WTC11 (cell line): ENCODE measurements at regions not wholly inside any gene's neighbourhood (a gene's known extent, or its start where the extent isn't known, plus 50 kb on each side); places are given as distances from the start of the nearest gene placed in this dataset.

Experiments
- ATAC-seq: fragments of 200-7000 bp; cut with Tn5 transposase; 2 replicates; pipeline ENCODE4 v1.10.0; 2021; ENCODE audit warnings: mild to moderate bottlenecking, moderate library complexity
- CTCF ChIA-PET: fragments of 300-600 bp; sonication (Branson Sonifier 250); formaldehyde crosslinking; loops from one replicate; lab custom pipeline; 2021; ENCODE audit warnings: antibody characterized with exemption; lab: Charles Lee
- POLR2A ChIA-PET: fragments of 350-600 bp; sonication (Branson Sonifier 250); formaldehyde crosslinking; loops from one replicate; lab custom pipeline; 2021; ENCODE audit warnings: antibody characterized with exemption; lab: Charles Lee
- DNase-seq: peaks from one replicate; pipeline ENCODE4 v3.0.0; 2021; ENCODE audit warnings: low spot score
- H3K27ac Mint-ChIP-seq: 2 replicates; pipeline ENCODE4 v1.8.0; 2021; ENCODE audit warnings: mixed read lengths
- H3K27me3 Mint-ChIP-seq: 2 replicates; pipeline ENCODE4 v1.8.0; 2021; ENCODE audit warnings: low read depth, mild to moderate bottlenecking, moderate library complexity, mixed read lengths
- H3K36me3 Mint-ChIP-seq: 2 replicates; pipeline ENCODE4 v1.8.0; 2021; ENCODE audit warnings: mixed read lengths
- H3K4me1 Mint-ChIP-seq: 2 replicates; pipeline ENCODE4 v1.8.0; 2022; ENCODE audit warnings: mixed read lengths
- H3K4me3 Mint-ChIP-seq: 2 replicates; pipeline ENCODE4 v1.8.0; 2021; ENCODE audit warnings: mild to moderate bottlenecking, moderate library complexity, mixed read lengths
- H3K9me3 Mint-ChIP-seq: 2 replicates; pipeline ENCODE4 v1.8.0; 2021; ENCODE audit warnings: mixed read lengths
- CBFB ChIP-seq: sonication (generic); formaldehyde crosslinking; IDR thresholded peaks from 2 replicates; pipeline ENCODE4 v1.8.1; 2022; ENCODE audit warnings: mild to moderate bottlenecking, low read depth, missing genetic modification reagents
- FOXP1 ChIP-seq: sonication (generic); formaldehyde crosslinking; IDR thresholded peaks from 2 replicates; pipeline ENCODE4 v1.8.0; 2022; ENCODE audit warnings: missing genetic modification reagents, mild to moderate bottlenecking, moderate library complexity, borderline replicate concordance
- GTF2I ChIP-seq: fragments of 250-450 bp; sonication (Bioruptor Pico); conservative IDR thresholded peaks from 2 replicates; pipeline ENCODE4 v1.4.0; 2021; ENCODE audit warnings: mild to moderate bottlenecking
- HMGA2 ChIP-seq: fragments of 250-450 bp; sonication (Bioruptor Pico); IDR thresholded peaks from 2 replicates; pipeline ENCODE4 v1.4.0; 2021; ENCODE audit warnings: mild to moderate bottlenecking, moderate library complexity
- IRF2 ChIP-seq: sonication (generic); formaldehyde crosslinking; IDR thresholded peaks from 2 replicates; pipeline ENCODE4 v1.8.0; 2022; ENCODE audit warnings: low read depth, missing genetic modification reagents, borderline replicate concordance
- MYBL2 ChIP-seq: sonication (generic); formaldehyde crosslinking; IDR thresholded peaks from 2 replicates; pipeline ENCODE4 v1.8.1; 2023; ENCODE audit warnings: mild to moderate bottlenecking, moderate library complexity, missing genetic modification reagents
- NFE2L1 ChIP-seq: sonication (generic); formaldehyde crosslinking; IDR thresholded peaks from 2 replicates; pipeline ENCODE4 v1.8.1; 2023; ENCODE audit warnings: missing genetic modification reagents
- RORB ChIP-seq: fragments of 250-450 bp; sonication (Bioruptor Pico); IDR thresholded peaks from 2 replicates; pipeline ENCODE4 v1.9.0; 2021; ENCODE audit warnings: mild to moderate bottlenecking
- SP1 ChIP-seq: sonication (generic); formaldehyde crosslinking; conservative IDR thresholded peaks from 2 replicates; pipeline ENCODE4 v1.8.1; 2022; ENCODE audit warnings: missing genetic modification reagents
- ZNF317 ChIP-seq: sonication (generic); formaldehyde crosslinking; IDR thresholded peaks from 2 replicates; pipeline ENCODE4 v1.8.1; 2023; ENCODE audit warnings: low read depth, mild to moderate bottlenecking, moderate library complexity, missing genetic modification reagents, borderline replicate concordance
- ZNF423 ChIP-seq: fragments of 250-450 bp; sonication (Bioruptor Pico); IDR thresholded peaks from 2 replicates; pipeline ENCODE4 v2.1.2; 2022; ENCODE audit warnings: mild to moderate bottlenecking, moderate library complexity
- TF ChIP-seq, protein P1 (sequence below): sonication (generic); formaldehyde crosslinking; IDR thresholded peaks from 2 replicates; pipeline ENCODE4 v1.8.1; 2023; ENCODE audit warnings: mild to moderate bottlenecking, moderate library complexity, missing genetic modification reagents
- TF ChIP-seq, protein P2 (sequence below): sonication (generic); formaldehyde crosslinking; IDR thresholded peaks from 2 replicates; pipeline ENCODE4 v1.8.1; 2023; ENCODE audit warnings: mild to moderate bottlenecking, missing genetic modification reagents, moderate library complexity
- TF ChIP-seq, protein P3 (sequence below): sonication (generic); formaldehyde crosslinking; IDR thresholded peaks from 2 replicates; pipeline ENCODE4 v1.8.1; 2023; ENCODE audit warnings: mild to moderate bottlenecking, missing genetic modification reagents
- TF ChIP-seq, protein P4 (sequence below): sonication (generic); formaldehyde crosslinking; IDR thresholded peaks from 2 replicates; pipeline ENCODE4 v1.8.1; 2022; ENCODE audit warnings: mild to moderate bottlenecking, moderate library complexity, missing genetic modification reagents
- TF ChIP-seq, protein P5 (sequence below): fragments of 250-450 bp; sonication (Bioruptor Pico); IDR thresholded peaks from 2 replicates; pipeline ENCODE4 v2.1.2; 2022; ENCODE audit warnings: mild to moderate bottlenecking, moderate library complexity
- TF ChIP-seq, protein P6 (sequence below): sonication (generic); formaldehyde crosslinking; IDR thresholded peaks from 2 replicates; pipeline ENCODE4 v1.8.1; 2022; ENCODE audit warnings: missing genetic modification reagents, borderline replicate concordance
- TF ChIP-seq, protein P7 (sequence below): fragments of 250-450 bp; sonication (Bioruptor Pico); IDR thresholded peaks from 2 replicates; pipeline ENCODE4 v1.9.0; 2021; ENCODE audit warnings: mild to moderate bottlenecking, borderline replicate concordance

DNA sequence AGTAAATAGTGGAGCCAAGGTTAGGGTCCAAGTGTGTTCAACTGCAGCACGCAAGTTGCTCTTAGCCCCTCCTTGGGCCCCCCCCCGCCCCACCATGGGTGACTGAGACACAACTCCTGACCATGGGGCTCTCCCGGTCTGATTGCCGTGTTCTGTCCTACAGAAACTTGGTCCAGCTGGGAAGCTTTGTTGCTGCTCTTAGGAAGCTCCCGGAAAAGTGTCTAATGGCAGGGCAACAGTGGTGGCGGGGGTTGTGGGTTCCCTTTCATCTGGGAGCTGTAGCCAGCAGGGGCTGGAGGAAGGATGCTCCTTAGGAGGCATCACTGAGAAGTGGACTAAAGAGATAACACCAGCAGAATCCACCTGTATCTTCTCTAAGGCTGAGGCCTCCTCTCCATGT lies 111.1 kb downstream of the CYP26B1 start:
- Mint-ChIP-seq H3K27ac (no peak overlapping the region), H3K27me3 (no peaks in the 10 kb centered on the region), H3K9me3 (no peaks in the 10 kb centered on the region; the same call in 1 of the 2 replicates), H3K36me3 (no peaks in the 10 kb centered on the region), H3K4me3 (no peak overlapping the region), H3K4me1 (0 out of 2 replicates have a peak, but pooled peaks cover 3% of the 10 kb centered on the region)
- no peak for ATAC-seq
- POLR2A ChIA-PET: no interaction called here
- no peak for DNase-seq
- CTCF ChIA-PET: interaction anchor here (1.1 to 1.4 kb wide), 2 partner anchors 80 to 112 kb away, joined by 3 read pairs; no protein-coding TSS in a partner anchor
- TF ChIP-seq, protein P1, sequence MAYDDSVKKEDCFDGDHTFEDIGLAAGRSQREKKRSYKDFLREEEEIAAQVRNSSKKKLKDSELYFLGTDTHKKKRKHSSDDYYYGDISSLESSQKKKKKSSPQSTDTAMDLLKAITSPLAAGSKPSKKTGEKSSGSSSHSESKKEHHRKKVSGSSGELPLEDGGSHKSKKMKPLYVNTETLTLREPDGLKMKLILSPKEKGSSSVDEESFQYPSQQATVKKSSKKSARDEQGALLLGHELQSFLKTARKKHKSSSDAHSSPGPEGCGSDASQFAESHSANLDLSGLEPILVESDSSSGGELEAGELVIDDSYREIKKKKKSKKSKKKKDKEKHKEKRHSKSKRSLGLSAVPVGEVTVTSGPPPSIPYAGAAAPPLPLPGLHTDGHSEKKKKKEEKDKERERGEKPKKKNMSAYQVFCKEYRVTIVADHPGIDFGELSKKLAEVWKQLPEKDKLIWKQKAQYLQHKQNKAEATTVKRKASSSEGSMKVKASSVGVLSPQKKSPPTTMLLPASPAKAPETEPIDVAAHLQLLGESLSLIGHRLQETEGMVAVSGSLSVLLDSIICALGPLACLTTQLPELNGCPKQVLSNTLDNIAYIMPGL (CRISPR knock-in tag): no peak
- TF ChIP-seq IRF2 (CRISPR knock-in tag) (no peak), FOXP1 (CRISPR knock-in tag) (no peak), NFE2L1 (CRISPR knock-in tag) (no peak), MYBL2 (no peak), GTF2I (CRISPR knock-in tag) (no peak), ZNF317 (no peak), HMGA2 (CRISPR knock-in tag) (no peak), RORB (CRISPR knock-in tag) (no peak), ZNF423 (no peak), CBFB (CRISPR knock-in tag) (no peak), SP1 (CRISPR knock-in tag) (no peak)
- TF ChIP-seq, protein P2, sequence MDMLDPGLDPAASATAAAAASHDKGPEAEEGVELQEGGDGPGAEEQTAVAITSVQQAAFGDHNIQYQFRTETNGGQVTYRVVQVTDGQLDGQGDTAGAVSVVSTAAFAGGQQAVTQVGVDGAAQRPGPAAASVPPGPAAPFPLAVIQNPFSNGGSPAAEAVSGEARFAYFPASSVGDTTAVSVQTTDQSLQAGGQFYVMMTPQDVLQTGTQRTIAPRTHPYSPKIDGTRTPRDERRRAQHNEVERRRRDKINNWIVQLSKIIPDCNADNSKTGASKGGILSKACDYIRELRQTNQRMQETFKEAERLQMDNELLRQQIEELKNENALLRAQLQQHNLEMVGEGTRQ (CRISPR knock-in tag): no peak
- TF ChIP-seq, protein P3, sequence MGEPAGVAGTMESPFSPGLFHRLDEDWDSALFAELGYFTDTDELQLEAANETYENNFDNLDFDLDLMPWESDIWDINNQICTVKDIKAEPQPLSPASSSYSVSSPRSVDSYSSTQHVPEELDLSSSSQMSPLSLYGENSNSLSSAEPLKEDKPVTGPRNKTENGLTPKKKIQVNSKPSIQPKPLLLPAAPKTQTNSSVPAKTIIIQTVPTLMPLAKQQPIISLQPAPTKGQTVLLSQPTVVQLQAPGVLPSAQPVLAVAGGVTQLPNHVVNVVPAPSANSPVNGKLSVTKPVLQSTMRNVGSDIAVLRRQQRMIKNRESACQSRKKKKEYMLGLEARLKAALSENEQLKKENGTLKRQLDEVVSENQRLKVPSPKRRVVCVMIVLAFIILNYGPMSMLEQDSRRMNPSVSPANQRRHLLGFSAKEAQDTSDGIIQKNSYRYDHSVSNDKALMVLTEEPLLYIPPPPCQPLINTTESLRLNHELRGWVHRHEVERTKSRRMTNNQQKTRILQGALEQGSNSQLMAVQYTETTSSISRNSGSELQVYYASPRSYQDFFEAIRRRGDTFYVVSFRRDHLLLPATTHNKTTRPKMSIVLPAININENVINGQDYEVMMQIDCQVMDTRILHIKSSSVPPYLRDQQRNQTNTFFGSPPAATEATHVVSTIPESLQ (CRISPR knock-in tag): no peak
- TF ChIP-seq, protein P4, sequence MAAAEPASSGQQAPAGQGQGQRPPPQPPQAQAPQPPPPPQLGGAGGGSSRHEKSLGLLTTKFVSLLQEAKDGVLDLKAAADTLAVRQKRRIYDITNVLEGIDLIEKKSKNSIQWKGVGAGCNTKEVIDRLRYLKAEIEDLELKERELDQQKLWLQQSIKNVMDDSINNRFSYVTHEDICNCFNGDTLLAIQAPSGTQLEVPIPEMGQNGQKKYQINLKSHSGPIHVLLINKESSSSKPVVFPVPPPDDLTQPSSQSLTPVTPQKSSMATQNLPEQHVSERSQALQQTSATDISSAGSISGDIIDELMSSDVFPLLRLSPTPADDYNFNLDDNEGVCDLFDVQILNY: no peak
- TF ChIP-seq, protein P5, sequence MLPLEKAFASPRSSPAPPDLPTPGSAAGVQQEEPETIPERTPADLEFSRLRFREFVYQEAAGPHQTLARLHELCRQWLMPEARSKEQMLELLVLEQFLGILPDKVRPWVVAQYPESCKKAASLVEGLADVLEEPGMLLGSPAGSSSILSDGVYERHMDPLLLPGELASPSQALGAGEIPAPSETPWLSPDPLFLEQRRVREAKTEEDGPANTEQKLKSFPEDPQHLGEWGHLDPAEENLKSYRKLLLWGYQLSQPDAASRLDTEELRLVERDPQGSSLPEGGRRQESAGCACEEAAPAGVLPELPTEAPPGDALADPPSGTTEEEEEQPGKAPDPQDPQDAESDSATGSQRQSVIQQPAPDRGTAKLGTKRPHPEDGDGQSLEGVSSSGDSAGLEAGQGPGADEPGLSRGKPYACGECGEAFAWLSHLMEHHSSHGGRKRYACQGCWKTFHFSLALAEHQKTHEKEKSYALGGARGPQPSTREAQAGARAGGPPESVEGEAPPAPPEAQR (CRISPR knock-in tag): no peak
- TF ChIP-seq, protein P6, sequence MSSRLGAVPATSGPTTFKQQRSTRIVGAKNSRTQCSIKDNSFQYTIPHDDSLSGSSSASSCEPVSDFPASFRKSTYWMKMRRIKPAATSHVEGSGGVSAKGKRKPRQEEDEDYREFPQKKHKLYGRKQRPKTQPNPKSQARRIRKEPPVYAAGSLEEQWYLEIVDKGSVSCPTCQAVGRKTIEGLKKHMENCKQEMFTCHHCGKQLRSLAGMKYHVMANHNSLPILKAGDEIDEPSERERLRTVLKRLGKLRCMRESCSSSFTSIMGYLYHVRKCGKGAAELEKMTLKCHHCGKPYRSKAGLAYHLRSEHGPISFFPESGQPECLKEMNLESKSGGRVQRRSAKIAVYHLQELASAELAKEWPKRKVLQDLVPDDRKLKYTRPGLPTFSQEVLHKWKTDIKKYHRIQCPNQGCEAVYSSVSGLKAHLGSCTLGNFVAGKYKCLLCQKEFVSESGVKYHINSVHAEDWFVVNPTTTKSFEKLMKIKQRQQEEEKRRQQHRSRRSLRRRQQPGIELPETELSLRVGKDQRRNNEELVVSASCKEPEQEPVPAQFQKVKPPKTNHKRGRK (CRISPR knock-in tag): no peak
- TF ChIP-seq, protein P7, sequence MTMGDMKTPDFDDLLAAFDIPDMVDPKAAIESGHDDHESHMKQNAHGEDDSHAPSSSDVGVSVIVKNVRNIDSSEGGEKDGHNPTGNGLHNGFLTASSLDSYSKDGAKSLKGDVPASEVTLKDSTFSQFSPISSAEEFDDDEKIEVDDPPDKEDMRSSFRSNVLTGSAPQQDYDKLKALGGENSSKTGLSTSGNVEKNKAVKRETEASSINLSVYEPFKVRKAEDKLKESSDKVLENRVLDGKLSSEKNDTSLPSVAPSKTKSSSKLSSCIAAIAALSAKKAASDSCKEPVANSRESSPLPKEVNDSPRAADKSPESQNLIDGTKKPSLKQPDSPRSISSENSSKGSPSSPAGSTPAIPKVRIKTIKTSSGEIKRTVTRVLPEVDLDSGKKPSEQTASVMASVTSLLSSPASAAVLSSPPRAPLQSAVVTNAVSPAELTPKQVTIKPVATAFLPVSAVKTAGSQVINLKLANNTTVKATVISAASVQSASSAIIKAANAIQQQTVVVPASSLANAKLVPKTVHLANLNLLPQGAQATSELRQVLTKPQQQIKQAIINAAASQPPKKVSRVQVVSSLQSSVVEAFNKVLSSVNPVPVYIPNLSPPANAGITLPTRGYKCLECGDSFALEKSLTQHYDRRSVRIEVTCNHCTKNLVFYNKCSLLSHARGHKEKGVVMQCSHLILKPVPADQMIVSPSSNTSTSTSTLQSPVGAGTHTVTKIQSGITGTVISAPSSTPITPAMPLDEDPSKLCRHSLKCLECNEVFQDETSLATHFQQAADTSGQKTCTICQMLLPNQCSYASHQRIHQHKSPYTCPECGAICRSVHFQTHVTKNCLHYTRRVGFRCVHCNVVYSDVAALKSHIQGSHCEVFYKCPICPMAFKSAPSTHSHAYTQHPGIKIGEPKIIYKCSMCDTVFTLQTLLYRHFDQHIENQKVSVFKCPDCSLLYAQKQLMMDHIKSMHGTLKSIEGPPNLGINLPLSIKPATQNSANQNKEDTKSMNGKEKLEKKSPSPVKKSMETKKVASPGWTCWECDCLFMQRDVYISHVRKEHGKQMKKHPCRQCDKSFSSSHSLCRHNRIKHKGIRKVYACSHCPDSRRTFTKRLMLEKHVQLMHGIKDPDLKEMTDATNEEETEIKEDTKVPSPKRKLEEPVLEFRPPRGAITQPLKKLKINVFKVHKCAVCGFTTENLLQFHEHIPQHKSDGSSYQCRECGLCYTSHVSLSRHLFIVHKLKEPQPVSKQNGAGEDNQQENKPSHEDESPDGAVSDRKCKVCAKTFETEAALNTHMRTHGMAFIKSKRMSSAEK (CRISPR knock-in tag): no peak
